Heart right ventricle (tissue), 16 donors: ENCODE measurements at regions not wholly inside any gene's neighbourhood (a gene's known extent, or its start where the extent isn't known, plus 50 kb on each side); places are given as distances from the start of the nearest gene placed in this dataset.
"Not testable (repeated sequence)": the region's sequence is repeated elsewhere in the genome, so short reads cannot be mapped to it uniquely, and the experiment has no call there.

Source experiments
- ATAC-seq, 8 donors: fragments of 200-7000 bp; cut with Tn5 transposase; one replicate each; pipeline ENCODE4 v1.9.1; 2020; ENCODE audit warnings: mild to moderate bottlenecking in 8 of 8, moderate library complexity in 8 of 8, moderate number of reproducible peaks in 1 of 8
- DNase-seq, 2 donors: peaks; one replicate each; pipeline ENCODE4 v3.0.0-alpha.2; 2020
- H3K27ac ChIP-seq, 10 donors: fragments of 200-600 bp; sonication (generic) in 2 of 10; one replicate each; pipeline versions ENCODE4 v1.5.0 to v1.8.0; 2020 to 2022; ENCODE audit warnings: mild to moderate bottlenecking in 3 of 10
- H3K27me3 ChIP-seq, 7 donors: fragments of 200-600 bp; one replicate each; pipeline ENCODE4 v1.8.0; 2021 to 2022; ENCODE audit warnings: mild to moderate bottlenecking in 2 of 7
- H3K36me3 ChIP-seq, 9 donors: fragments of 200-600 bp; sonication (generic) in 1 of 9; one replicate each; pipeline versions ENCODE4 v1.5.0 to v1.8.0; 2020 to 2022; ENCODE audit warnings: mild to moderate bottlenecking in 2 of 9
- H3K4me1 ChIP-seq, 9 donors: fragments of 200-600 bp; sonication (generic) in 1 of 9; one replicate each; pipeline versions ENCODE4 v1.5.0 to v1.8.0; 2020 to 2022; ENCODE audit warnings: mild to moderate bottlenecking in 4 of 9
- H3K4me3 ChIP-seq, 10 donors: fragments of 200-600 bp; sonication (generic) in 2 of 10; one replicate each; pipeline versions ENCODE4 v1.5.0 to v1.8.0; 2020 to 2022; ENCODE audit warnings: mild to moderate bottlenecking in 7 of 10, moderate library complexity in 2 of 10
- H3K9me3 ChIP-seq, 11 donors: fragments of 200-600 bp in 10 of 11; sonication (generic) in 2 of 11; one replicate each; pipeline versions ENCODE4 v1.5.0 to v1.8.0; 2013 to 2022; ENCODE audit warnings: mild to moderate bottlenecking in 2 of 11, control low read depth in 1 of 11, moderate library complexity in 1 of 11
- WGBS, 2 donors: extraction: QIAGEN DNeasy Blood & Tissue Kit; methylation state at CpG; one replicate each; pipeline ENCODE4 v1.1.7; 2013; ENCODE audit warnings: inconsistent platforms in 1 of 2; 5-methylcytosine and 5-hydroxymethylcytosine counted together
- intact Hi-C, 10 donors: fragments of 100-400 bp; cut with DNase I; formaldehyde crosslinking; loops; one replicate each; pipeline versions ENCODE4 v1.11.1 to v1.14.2; 2022
- TF ChIP-seq, protein P1 (sequence below), 9 donors: fragments of 200-600 bp; sonication (generic) in 2 of 9; IDR thresholded peaks; one replicate each; pipeline versions ENCODE4 v1.5.0 to v1.8.0; 2021 to 2022; ENCODE audit warnings: antibody characterized with exemption in 9 of 9, mild to moderate bottlenecking in 5 of 9, moderate library complexity in 1 of 9
- donor health status: Arrhythmogenic right ventricular cardiomyopathy.
- donor health status: ischemic (EF 13 %, LVEDD 7.1; RV severe dilation, severe dysfunction).
- donor health status: healthy with polysubstance abuse.
- donor health status: DM: no; HTN: yes; CAD: no.
- donor health status: DM: no; HTN: no; CAD: no.
- donor health status: ischemic (EF 25% LVEDD 6.9; RV normal size, moderate dysfunction).
- donor health status: ischemic (EF 25% LVEDD 5.7; RV mildly dilated, moderate dysfunction).
- donor health status: healthy.
- donor health status: DM: yes; HTN: yes; CAD: no.
- donor health status: Ischemic cardiomyopathy.
- donor health status: ischemic (EF 35%, LVEDD 5.7; RV mildly dilated, moderate dysfunction).
- donor health status: nonischemic (EF 11% LVEDD 7.7; RV severe dilation, severe dysfunction).
- donor health status: DM: yes; HTN: yes; CAD: no.
- donor health status: PGD.
- donor health status: ischemic (EF 29% LVEDD 5.4; RV normal size, mild dysfunction).
- donor health status: nonischemic (EF 23%, LVEDD 6.1; RV moderate dilation, normal function).

DNA sequence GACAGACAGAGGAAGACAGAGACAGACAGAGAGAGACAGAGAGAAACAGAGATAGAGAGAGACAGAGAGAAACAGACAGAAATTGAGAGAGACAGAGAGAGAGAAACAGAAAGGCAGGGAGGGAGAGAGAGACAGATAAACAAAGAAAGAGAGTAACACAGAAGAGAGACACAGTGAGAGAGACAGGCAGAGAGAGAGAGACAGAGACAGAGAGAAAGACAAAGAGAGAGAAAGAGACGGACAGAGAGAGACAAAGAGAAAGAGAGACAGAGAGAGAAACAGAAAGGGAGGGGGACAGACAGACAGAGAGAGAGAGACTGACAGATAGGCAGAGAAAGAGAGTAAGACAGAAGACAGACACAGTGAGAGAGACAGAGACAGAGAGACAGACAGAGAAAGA is 108.5 kb upstream of the ANKRD30BL start:
- Histone ChIP-seq H3K9me3 (no peaks in the 10 kb centered on the region), H3K27ac (no peak overlapping the region), H3K27me3 (peaks cover 0 to 52% (median 32%) of the 10 kb centered on the region in 7 donors), H3K36me3 (no peaks in the 10 kb centered on the region), H3K4me3 (no peak overlapping the region), H3K4me1 (peaks cover 0 to 14% (median 8%) of the 10 kb centered on the region in 9 donors)
- ATAC-seq: no peak
- intact Hi-C loops: no loop called here
- DNase-seq: no peak
- TF ChIP-seq, protein P1, sequence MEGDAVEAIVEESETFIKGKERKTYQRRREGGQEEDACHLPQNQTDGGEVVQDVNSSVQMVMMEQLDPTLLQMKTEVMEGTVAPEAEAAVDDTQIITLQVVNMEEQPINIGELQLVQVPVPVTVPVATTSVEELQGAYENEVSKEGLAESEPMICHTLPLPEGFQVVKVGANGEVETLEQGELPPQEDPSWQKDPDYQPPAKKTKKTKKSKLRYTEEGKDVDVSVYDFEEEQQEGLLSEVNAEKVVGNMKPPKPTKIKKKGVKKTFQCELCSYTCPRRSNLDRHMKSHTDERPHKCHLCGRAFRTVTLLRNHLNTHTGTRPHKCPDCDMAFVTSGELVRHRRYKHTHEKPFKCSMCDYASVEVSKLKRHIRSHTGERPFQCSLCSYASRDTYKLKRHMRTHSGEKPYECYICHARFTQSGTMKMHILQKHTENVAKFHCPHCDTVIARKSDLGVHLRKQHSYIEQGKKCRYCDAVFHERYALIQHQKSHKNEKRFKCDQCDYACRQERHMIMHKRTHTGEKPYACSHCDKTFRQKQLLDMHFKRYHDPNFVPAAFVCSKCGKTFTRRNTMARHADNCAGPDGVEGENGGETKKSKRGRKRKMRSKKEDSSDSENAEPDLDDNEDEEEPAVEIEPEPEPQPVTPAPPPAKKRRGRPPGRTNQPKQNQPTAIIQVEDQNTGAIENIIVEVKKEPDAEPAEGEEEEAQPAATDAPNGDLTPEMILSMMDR (IDR thresholded peaks at IDR 0.05): no peak
- WGBS, 2 donors: 30 to 64% methylated on average over 1 of the region's 1 CpG

GRCh38 chr2:132270981-132271546 is 109.3 kb upstream of the ANKRD30BL start:
- TF ChIP-seq, protein P1 (IDR thresholded peaks at IDR 0.05): no peak
- H3K27ac ChIP-seq: no peak overlapping the region
- ATAC-seq (no peak), DNase-seq (no peak)
- peaks cover 0 to 50% (median 29%) of the 10 kb centered on the region in 7 donors for H3K27me3 ChIP-seq
- no peaks in the 10 kb centered on the region for H3K36me3 ChIP-seq
- H3K4me1 ChIP-seq: peaks cover 0 to 14% (median 8%) of the 10 kb centered on the region in 9 donors
- intact Hi-C loops: no loop called here
- no peak overlapping the region for H3K4me3 ChIP-seq
- H3K9me3 ChIP-seq: no peaks in the 10 kb centered on the region

DNA sequence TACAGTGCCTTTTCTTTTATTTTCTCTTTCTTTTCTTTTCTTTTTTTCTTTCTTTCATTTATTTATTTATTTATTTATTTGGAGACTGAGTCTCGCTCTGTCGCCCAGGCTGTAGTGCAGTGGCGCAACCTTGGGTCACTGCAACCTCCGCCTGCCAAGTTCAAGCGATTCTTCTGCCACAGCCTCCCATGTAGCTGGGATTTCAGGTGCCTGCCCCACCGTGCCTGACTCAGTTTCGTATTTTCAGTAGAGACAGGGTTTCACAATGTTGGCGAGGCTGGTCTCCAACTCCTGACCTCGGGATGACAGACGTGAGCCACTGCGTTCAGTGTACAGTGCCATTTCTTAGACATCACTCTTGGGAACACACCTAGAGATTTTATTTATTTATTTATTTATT is 110.0 kb upstream of the ANKRD30BL start:
- H3K36me3 ChIP-seq, H3K9me3 ChIP-seq, ATAC-seq, H3K27ac ChIP-seq, DNase-seq, H3K4me3 ChIP-seq, intact Hi-C loops: not testable (repeated sequence)
- Histone ChIP-seq H3K27me3 (peaks cover 0 to 43% (median 23%) of the 10 kb centered on the region in 7 donors), H3K4me1 (peaks cover 0 to 14% (median 8%) of the 10 kb centered on the region in 9 donors)
- 93% methylated on average over 11 of the region's 11 CpGs for WGBS, 2 donors

GRCh38 chr2:132272713-132273112 is 111.0 kb upstream of the ANKRD30BL start:
- TF ChIP-seq, protein P1 (IDR thresholded peaks at IDR 0.05): no peak
- Histone ChIP-seq H3K4me1 (peaks cover 0 to 7% (median 2%) of the 10 kb centered on the region in 9 donors), H3K4me3 (no peak overlapping the region), H3K9me3 (no peaks in the 10 kb centered on the region), H3K27me3 (peaks cover 0 to 33% (median 14%) of the 10 kb centered on the region in 7 donors), H3K36me3 (no peaks in the 10 kb centered on the region), H3K27ac (no peak overlapping the region)
- WGBS, 2 donors: 92 to 94% methylated on average over 14 of the region's 14 CpGs
- DNase-seq: no peak
- no peak for ATAC-seq
- intact Hi-C loops: no loop called here

- H3K36me3 ChIP-seq, DNase-seq, H3K4me3 ChIP-seq, H3K9me3 ChIP-seq, ATAC-seq, intact Hi-C loops, H3K4me1 ChIP-seq, H3K27ac ChIP-seq: not testable (repeated sequence)
- peaks cover 0 to 25% (median 9%) of the 10 kb centered on the region in 7 donors for H3K27me3 ChIP-seq
- 96 to 97% methylated on average over 23 of the region's 23 CpGs for WGBS, 2 donors
Observed at GRCh38 chr2:132273585-132273984, 111.8 kb upstream of the ANKRD30BL start.
